GM21717 (cell line): ENCODE measurements at regions not wholly inside any gene's neighbourhood (a gene's known extent, or its start where the extent isn't known, plus 50 kb on each side); places are given as distances from the start of the nearest gene placed in this dataset.
"Not testable (repeated sequence)": the region's sequence is repeated elsewhere in the genome, so short reads cannot be mapped to it uniquely, and the experiment has no call there.

ENCODE experiments used
- ATAC-seq: cut with Tn5 transposase; IDR thresholded peaks from one replicate; pipeline ENCODE4 v1.9.1; 2021; ENCODE audit warnings: mild to moderate bottlenecking, moderate library complexity; ENCODE audit not compliant: unreplicated experiment

GRCh38 chr2:194603429-194603828 is 1053.6 kb upstream of the SLC39A10 start:
- ATAC-seq = no peak

GRCh38 chr2:194602750-194603149 is 1054.3 kb upstream of the SLC39A10 start:
- ATAC-seq = no peak

GRCh38 chr2:194591192-194591591 is 1065.8 kb upstream of the SLC39A10 start:
- ATAC-seq = no peak

DNA sequence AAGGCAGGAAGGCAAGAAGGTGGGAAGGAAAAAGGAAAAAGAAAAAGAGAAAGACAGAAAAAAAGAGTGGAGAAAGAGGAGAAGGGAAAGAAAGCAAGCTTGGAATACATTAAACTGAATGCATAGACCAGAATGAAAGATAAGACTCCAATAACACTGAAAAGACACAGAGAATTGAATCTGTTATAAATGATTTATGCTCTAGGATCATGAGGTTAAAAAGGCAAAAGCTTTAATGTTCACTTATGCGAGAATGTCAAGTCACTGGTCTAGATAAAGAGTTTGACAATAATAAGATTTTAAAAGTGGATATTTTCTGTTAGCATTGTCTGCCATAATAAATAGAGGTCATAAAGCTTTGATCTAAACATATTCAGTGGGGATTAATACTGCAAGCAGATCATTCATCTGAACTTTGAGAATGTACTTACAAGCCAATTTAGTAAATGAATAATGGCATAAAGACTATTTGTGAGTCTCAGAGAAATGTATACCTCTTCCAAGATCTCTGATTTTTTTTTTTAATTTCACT is 1069.2 kb upstream of the SLC39A10 start:
- ATAC-seq = no peak

DNA sequence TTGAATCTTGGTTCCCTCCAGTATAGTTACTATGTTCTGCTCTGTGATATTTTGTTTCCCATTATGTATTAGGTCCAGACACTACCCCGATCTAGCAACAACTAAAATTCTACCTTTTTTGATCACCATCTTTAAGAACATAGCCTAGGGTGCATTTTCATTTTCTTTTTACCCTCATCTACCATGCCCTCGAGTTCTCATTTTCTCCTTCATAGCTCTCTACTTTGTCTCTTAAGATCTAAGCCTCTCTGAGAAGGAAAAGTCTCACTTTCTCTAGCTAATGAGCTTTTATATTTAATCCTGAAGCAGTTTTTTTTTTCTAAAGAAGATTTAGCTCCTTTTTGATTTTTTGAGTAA is 1089.4 kb upstream of the SLC39A10 start:
- peak; percentile 54 for ATAC-seq

DNA sequence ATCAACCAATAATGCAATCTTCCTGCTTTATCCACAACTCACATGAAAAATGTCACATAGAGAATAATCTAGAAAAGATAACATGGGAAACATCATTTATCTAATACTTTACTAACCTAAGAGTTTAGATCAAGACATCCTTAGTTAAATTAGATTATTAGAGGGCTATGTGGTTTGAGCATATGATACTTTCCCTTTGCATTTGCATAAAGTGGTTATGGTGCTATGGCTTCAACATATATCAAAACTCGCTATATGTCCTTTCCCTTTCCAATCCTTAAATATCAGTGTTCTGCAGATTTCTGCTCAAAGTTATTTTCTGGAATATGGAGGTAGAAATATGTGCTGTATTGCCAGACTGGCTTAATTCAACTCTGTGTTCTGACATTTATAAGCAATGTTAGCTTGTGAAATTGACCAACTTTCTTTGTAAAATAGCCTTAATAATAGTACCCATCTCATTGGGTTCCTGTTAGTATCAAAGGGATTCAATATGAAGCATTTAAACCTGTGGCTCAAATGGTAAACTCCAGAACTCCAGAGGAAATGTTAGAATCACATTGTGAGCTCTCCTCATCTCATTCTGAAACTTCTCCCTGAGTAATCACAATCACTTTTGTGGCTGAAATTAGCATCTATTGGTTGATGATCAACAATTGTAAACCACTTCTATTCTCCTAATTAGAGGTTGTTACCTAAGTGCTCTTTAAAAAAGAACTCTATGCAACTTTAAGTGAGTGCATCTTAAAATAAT is 1089.9 kb upstream of the SLC39A10 start:
- ATAC-seq = peak; percentile 86

- no peak for ATAC-seq
Measured at GRCh38 chr2:194564422-194564821, 1092.6 kb upstream of the SLC39A10 start.

- no peak for ATAC-seq
Measured at GRCh38 chr2:194562329-194562728, 1094.7 kb upstream of the SLC39A10 start.

- ATAC-seq = no peak
Measured at GRCh38 chr2:194559964-194560363, 1097.1 kb upstream of the SLC39A10 start.

DNA sequence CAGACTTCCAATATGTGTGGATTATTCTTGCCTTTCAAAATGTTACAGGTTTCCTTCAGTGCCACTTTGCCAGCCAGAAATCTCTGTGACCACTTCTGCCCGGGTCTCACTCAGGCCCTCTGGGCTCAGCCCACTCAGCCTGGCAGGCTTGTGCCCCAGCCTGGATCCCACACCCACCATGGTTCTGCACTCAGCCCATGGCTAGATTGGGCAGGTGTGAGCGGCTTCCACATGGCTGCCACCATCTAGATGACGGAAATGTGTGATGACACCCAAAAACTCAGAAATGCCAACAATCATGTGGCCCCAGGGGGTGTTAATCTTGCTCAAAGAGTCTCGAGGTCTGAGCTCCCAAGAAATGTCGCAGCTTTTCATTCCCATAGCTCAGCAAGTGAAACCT is 1097.5 kb upstream of the SLC39A10 start:
- ATAC-seq = no peak

- no peak for ATAC-seq
Measured at GRCh38 chr2:194557993-194558392, 1099.0 kb upstream of the SLC39A10 start.

- ATAC-seq = no peak
Measured at GRCh38 chr2:194556629-194557028, 1100.4 kb upstream of the SLC39A10 start.

- ATAC-seq = no peak
Measured at GRCh38 chr2:194553980-194554379, 1103.0 kb upstream of the SLC39A10 start.

- ATAC-seq = no peak
Measured at GRCh38 chr2:194550702-194551101, 1106.3 kb upstream of the SLC39A10 start.

- no peak for ATAC-seq
Measured at GRCh38 chr2:194549387-194549786, 1107.6 kb upstream of the SLC39A10 start.

DNA sequence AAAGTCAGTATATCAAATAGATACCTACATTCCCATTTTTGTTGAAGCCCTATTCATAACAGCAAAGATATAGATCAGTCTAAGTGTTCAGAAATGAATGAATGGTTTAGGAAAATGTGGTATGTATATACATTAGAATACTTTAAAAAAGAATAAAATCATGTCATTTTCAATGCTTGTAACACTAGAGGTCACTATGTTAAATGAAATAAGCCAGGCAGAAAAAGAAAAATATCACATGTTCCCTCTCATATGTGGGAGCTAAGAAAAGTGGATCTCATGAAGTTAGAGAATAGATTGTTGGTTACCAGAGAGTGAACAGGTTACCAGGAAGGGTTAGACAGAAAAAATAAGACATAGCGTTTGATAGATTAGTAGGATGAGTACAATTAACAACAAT is 1111.0 kb upstream of the SLC39A10 start:
- ATAC-seq = no peak

- no peak for ATAC-seq
Measured at GRCh38 chr2:194539425-194539824, 1117.6 kb upstream of the SLC39A10 start.

GRCh38 chr2:194526121-194526520 is 1130.9 kb upstream of the SLC39A10 start:
- ATAC-seq = no peak

- no peak for ATAC-seq
Measured at GRCh38 chr2:194514281-194514680, 1142.7 kb upstream of the SLC39A10 start.

- ATAC-seq = not testable (repeated sequence)
Measured at GRCh38 chr2:194511070-194511469, 1146.0 kb upstream of the SLC39A10 start.

DNA sequence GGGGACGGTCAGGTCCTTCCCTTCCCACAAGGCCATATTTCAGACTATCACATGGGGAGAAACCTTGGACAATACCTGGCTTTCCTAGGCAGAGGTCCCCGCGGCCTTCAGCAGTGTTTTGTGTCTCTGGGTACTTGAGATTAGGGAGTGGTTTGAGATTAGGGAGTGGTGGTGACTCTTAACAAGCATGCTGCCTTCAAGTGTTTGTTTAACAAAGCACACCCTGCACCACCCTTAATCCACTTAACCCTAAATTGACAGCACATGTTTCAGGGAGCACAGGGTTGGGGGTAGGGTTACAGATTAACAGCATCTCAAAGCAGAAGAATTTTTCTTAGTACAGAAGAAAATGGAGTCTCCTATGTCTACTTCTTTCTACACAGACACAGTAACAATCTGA is 1152.2 kb upstream of the SLC39A10 start:
- not testable (repeated sequence) for ATAC-seq

DNA sequence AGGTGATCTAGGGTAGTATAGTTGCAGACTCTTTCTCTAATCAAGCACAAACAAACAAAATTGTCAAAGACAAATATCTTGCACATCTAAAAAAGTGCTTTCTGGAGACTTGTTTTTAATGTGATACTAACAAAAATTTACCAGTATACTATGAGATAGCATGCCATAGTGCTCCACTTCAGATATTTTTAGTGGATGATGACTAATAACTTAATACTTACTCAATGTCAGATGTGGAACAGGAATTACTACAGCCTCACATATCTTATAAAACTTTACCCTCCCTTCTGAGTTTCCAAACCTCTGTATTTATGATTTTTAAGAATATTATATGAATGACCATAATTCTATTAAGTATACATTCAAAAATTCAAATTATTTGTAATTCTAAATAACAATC is 1162.0 kb upstream of the SLC39A10 start:
- ATAC-seq = no peak

DNA sequence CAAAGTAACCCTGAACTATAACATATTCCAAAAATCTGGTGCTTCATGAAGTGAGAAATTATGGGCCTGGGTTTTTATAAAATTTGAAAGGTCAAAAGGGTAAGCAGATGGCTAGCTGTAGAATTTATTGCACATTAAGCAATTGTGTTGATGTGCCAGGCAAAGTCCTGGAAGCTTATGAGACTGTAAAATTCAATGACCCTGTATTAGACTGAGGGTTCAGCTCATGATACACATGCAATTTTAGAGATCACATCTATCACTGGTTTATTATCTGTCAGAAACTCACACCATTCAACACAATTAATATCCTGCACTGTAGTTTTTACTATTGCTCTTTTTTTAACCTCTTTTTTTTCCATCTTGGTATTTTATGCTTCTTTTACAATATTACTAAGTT is 1162.6 kb upstream of the SLC39A10 start:
- ATAC-seq = no peak
